GM12878 (cell line): ENCODE measurements at regions not wholly inside any gene's neighbourhood (a gene's known extent, or its start where the extent isn't known, plus 50 kb on each side); places are given as distances from the start of the nearest gene placed in this dataset.
A peak's percentile ranks its signal among the peaks of the same experiment; 100 is the strongest.

ENCODE experiments used
- ATAC-seq: fragments of 200-7000 bp; cut with Tn5 transposase; 3 replicates; pipeline ENCODE4 v1.9.1; 2020; ENCODE audit warnings: mild to moderate bottlenecking, moderate library complexity
- BruUV-seq: library from RNA; stranded (reverse); fragments of 400-500 nt; replicated peaks from 2 replicates; lab custom pipeline; 2021; lab: Mats Ljungman, UMichigan
- CTCF ChIA-PET: fragments of 300-600 bp; sonication (Branson Sonifier 250); formaldehyde crosslinking; extraction: SDS; loops from one replicate; lab custom pipeline; 2021; ENCODE audit warnings: inconsistent platforms; lab: Yijun Ruan, JAX
- POLR2A ChIA-PET: fragments of 350-600 bp; formaldehyde crosslinking; extraction: SDS; loops from one replicate; lab custom pipeline; 2021; ENCODE audit warnings: inconsistent platforms; lab: Charles Lee
- RAD21 ChIA-PET: fragments of 300-600 bp; sonication (Branson Sonifier 250); formaldehyde crosslinking; loops from one replicate; lab custom pipeline; 2023; ENCODE audit warnings: antibody characterized with exemption; ENCODE audit not compliant: unreplicated experiment; lab: Charles Lee
- SMC1A ChIA-PET: fragments of 300-600 bp; sonication (Branson Sonifier 250); formaldehyde crosslinking; loops from one replicate; lab custom pipeline; 2023; ENCODE audit not compliant: unreplicated experiment, uncharacterized antibody; lab: Charles Lee
- DNase-seq: peaks from one replicate; pipeline ENCODE4 v3.0.0-alpha.2; 2011; ENCODE audit warnings: low read depth, low spot score
- FAIRE-seq: peaks from 3 replicates; lab custom pipeline; 2011; peaks lifted over from hg19 to GRCh38; lab: Jason Lieb, UNC
- H2AFZ ChIP-seq: 2 replicates; pipeline ENCODE4 v1.6.0; 2011; ENCODE audit warnings: low read depth, low read length, control low read depth; ENCODE audit not compliant: control insufficient read depth
- H3K27ac ChIP-seq: 2 replicates; pipeline ENCODE4 v1.5.1; 2011; ENCODE audit warnings: control low read depth; ENCODE audit not compliant: control insufficient read depth, insufficient read depth
- H3K27me3 ChIP-seq, 2 experiments: replicated peaks in 1 of 2; 2 replicates each; pipeline versions ENCODE4 v1.6.0 to v1.6.1; 2011; ENCODE audit warnings: low read length in 1 of 2; ENCODE audit not compliant: control insufficient read depth in 2 of 2, insufficient read depth in 2 of 2
- H3K36me3 ChIP-seq, 2 experiments: 2 replicates each; pipeline ENCODE4 v1.5.1; 2011; ENCODE audit warnings: low read length in 1 of 2; ENCODE audit not compliant: control insufficient read depth in 2 of 2, insufficient read depth in 2 of 2
- H3K4me1 ChIP-seq: 2 replicates; pipeline ENCODE4 v1.6.1; 2011; ENCODE audit warnings: mild to moderate bottlenecking, low read length, moderate library complexity, mixed read lengths; ENCODE audit not compliant: control insufficient read depth, insufficient read depth
- H3K4me2 ChIP-seq: 2 replicates; pipeline ENCODE4 v1.6.0; 2011; ENCODE audit warnings: control low read depth; ENCODE audit not compliant: control insufficient read depth, insufficient read depth
- H3K4me3 ChIP-seq: fragments of 200-600 bp; sonication (generic); 2 replicates; pipeline ENCODE4 v1.5.1; 2016
- H3K79me2 ChIP-seq: 2 replicates; pipeline ENCODE4 v1.6.0; 2011; ENCODE audit warnings: low read length; ENCODE audit not compliant: control insufficient read depth, insufficient read depth
- H3K9ac ChIP-seq: 2 replicates; pipeline ENCODE4 v1.8.0; 2011; ENCODE audit warnings: low read length, control low read depth, mixed read lengths; ENCODE audit not compliant: control insufficient read depth, insufficient read depth
- H3K9me3 ChIP-seq: replicated peaks from 3 replicates; pipeline ENCODE4 v1.5.1; 2011; ENCODE audit warnings: mild to moderate bottlenecking, low read length; ENCODE audit not compliant: control insufficient read depth, insufficient read depth
- H4K20me1 ChIP-seq: 2 replicates; pipeline ENCODE4 v1.6.0; 2011; ENCODE audit not compliant: control insufficient read depth, insufficient read depth
- EGR1 ChIP-seq, 2 experiments: IDR thresholded peaks; 1 replicate in 1 of 2; 2 replicates in 1 of 2; pipeline ENCODE4 v1.6.1; 2011 to 2012; ENCODE audit warnings: low read depth in 2 of 2, low read length in 2 of 2, borderline replicate concordance in 1 of 2, mild to moderate bottlenecking in 1 of 2, moderate library complexity in 1 of 2
- KLF5 ChIP-seq: fragments of 450-650 bp; IDR thresholded peaks from 2 replicates; pipeline ENCODE4 v1.6.1; 2014; ENCODE audit warnings: mild to moderate bottlenecking; ENCODE audit not compliant: partially characterized antibody
- PAX5 ChIP-seq: IDR thresholded peaks from 2 replicates; pipeline ENCODE4 v1.6.1; 2011; ENCODE audit warnings: low read depth, low read length, borderline replicate concordance
- RAD51 ChIP-seq: fragments of 450-650 bp; IDR thresholded peaks from 2 replicates; pipeline ENCODE4 v1.6.1; 2016; ENCODE audit warnings: moderate library complexity, mild to moderate bottlenecking, inconsistent platforms
- SMARCA5 ChIP-seq: fragments of 450-650 bp; IDR thresholded peaks from 2 replicates; pipeline ENCODE4 v1.6.1; 2017; ENCODE audit warnings: mild to moderate bottlenecking
- ZBED1 ChIP-seq: IDR thresholded peaks from 2 replicates; pipeline ENCODE4 v1.6.1; 2016; ENCODE audit warnings: borderline replicate concordance
- WGBS: methylation state at CpG from one replicate; pipeline ENCODE4 v1.1.6; 2016; ENCODE audit warnings: low lambda C conversion rate; ENCODE audit not compliant: insufficient replicate concordance, insufficient coverage; ENCODE audit errors: missing lambda C conversion rate; 5-methylcytosine and 5-hydroxymethylcytosine counted together
- in situ Hi-C: fragments of 300-500 bp; cut with MboI; formaldehyde crosslinking; loops from 9 replicates; pipeline ENCODE4 v1.14.3; 2018; ENCODE audit warnings: mixed read lengths
- intact Hi-C: fragments of 100-400 bp; cut with micrococcal nuclease; formaldehyde crosslinking; loops from one replicate; pipeline ENCODE4 v1.14.2; 2022; ENCODE audit not compliant: unreplicated experiment
- TF ChIP-seq, protein P1 (sequence below): IDR thresholded peaks from 2 replicates; pipeline ENCODE4 v1.6.1; 2012; ENCODE audit warnings: improper control_type of control experiment, low read depth, low read length; ENCODE audit not compliant: insufficient replicate concordance
- TF ChIP-seq, protein P2 (sequence below): IDR thresholded peaks from 2 replicates; pipeline ENCODE4 v1.6.1; 2011; ENCODE audit warnings: low read depth, mild to moderate bottlenecking, low read length, moderate library complexity, borderline replicate concordance; ENCODE audit errors: extremely low read depth

DNA sequence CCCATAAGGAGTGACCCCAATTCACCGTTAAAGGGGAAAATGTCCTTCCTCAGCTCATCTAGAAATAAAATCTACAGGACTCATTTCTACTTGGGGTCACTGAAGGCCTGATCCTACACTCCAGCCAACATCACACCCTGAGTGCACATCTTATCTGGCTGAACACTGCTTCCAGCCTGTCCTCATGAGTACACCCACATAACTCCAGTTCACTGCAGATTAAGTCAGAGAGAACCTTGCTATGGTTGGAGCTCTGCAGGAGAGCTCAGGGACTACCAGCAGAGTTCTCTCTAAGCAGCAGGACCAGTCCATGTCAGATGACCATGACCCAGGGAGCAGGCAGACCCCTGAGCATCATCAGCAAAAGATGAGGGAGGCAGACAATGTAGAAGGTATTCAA lies 126.9 kb upstream of the MAP3K1 start (continued):
- TF ChIP-seq, protein P1, sequence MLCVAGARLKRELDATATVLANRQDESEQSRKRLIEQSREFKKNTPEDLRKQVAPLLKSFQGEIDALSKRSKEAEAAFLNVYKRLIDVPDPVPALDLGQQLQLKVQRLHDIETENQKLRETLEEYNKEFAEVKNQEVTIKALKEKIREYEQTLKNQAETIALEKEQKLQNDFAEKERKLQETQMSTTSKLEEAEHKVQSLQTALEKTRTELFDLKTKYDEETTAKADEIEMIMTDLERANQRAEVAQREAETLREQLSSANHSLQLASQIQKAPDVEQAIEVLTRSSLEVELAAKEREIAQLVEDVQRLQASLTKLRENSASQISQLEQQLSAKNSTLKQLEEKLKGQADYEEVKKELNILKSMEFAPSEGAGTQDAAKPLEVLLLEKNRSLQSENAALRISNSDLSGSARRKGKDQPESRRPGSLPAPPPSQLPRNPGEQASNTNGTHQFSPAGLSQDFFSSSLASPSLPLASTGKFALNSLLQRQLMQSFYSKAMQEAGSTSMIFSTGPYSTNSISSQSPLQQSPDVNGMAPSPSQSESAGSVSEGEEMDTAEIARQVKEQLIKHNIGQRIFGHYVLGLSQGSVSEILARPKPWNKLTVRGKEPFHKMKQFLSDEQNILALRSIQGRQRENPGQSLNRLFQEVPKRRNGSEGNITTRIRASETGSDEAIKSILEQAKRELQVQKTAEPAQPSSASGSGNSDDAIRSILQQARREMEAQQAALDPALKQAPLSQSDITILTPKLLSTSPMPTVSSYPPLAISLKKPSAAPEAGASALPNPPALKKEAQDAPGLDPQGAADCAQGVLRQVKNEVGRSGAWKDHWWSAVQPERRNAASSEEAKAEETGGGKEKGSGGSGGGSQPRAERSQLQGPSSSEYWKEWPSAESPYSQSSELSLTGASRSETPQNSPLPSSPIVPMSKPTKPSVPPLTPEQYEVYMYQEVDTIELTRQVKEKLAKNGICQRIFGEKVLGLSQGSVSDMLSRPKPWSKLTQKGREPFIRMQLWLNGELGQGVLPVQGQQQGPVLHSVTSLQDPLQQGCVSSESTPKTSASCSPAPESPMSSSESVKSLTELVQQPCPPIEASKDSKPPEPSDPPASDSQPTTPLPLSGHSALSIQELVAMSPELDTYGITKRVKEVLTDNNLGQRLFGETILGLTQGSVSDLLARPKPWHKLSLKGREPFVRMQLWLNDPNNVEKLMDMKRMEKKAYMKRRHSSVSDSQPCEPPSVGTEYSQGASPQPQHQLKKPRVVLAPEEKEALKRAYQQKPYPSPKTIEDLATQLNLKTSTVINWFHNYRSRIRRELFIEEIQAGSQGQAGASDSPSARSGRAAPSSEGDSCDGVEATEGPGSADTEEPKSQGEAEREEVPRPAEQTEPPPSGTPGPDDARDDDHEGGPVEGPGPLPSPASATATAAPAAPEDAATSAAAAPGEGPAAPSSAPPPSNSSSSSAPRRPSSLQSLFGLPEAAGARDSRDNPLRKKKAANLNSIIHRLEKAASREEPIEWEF = no peak

DNA sequence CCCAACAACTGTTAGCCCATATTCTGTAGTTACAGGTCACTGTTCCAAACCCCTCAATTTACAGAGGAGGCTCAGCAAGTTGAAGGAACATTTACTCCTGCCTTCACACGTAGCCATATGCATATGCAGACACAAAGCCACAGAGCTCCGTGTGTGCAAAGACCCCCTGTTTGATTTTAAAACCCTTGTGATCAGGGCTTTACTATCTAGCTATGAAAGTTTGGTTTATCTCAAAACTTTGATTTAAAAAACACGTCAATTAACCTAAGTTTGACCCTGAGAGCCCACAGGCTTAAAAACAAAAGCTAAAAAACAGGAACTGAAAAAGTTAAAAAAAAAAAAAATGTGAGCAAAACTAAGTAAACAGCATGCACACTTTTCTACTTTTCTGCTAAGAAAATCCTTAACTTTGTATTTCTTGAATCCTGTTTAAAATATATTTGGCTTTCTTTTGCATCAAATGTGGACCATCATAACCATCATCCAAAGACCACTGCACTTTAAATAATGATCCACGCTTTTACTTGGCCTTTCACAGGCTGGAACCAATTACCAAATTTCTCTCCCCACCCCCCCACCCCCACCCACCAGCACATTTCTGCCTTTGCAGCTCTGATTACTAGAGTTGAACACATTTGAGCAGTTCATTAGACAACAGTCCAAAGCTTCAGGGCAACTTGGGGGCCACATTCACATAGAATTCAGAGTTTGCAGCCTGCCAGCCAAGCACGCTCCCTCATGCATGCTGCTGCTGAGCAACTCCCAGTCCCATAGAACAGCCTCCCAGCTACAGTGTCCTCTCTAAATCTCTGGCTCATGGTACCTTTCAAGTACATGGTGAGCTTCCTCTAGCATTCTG lies 128.8 kb upstream of the MAP3K1 start:
- H3K27me3 ChIP-seq = no peaks in the 10 kb centered on the region
- ChIA-PET POLR2A (interaction anchor here (0.7 to 3.5 kb wide), 7 partner anchors 10 to 1802 kb away, joined by 3 to 34 read pairs (median 4); no protein-coding TSS in a partner anchor), RAD21 (interaction anchor here (0.7 to 3.8 kb wide), 29 partner anchors 8 to 692 kb away, joined by 3 to 96 read pairs (median 3); no protein-coding TSS in a partner anchor), CTCF (interaction anchor here (0.6 to 2.9 kb wide), 10 partner anchors 10 to 415 kb away, joined by 3 to 20 read pairs (median 4); no protein-coding TSS in a partner anchor), SMC1A (interaction anchor here (0.6 to 6.1 kb wide), 22 partner anchors 10 to 380 kb away, joined by 3 to 84 read pairs (median 4); no protein-coding TSS in a partner anchor)
- peak overlapping the region; percentile 35 for H2AFZ ChIP-seq
- peak overlapping the region; percentile 67 for H3K4me2 ChIP-seq
- H3K36me3 ChIP-seq = no peaks in the 10 kb centered on the region
- DNase-seq = peak; percentile 46
- H3K9ac ChIP-seq = no peak overlapping the region
- H4K20me1 ChIP-seq = no peaks in the 10 kb centered on the region
- H3K79me2 ChIP-seq = no peaks in the 10 kb centered on the region
- in situ Hi-C loops = no loop called here
- H3K9me3 ChIP-seq = no peaks in the 10 kb centered on the region
- H3K4me1 ChIP-seq = peaks cover 24% of the 10 kb centered on the region
- peak; percentile 87 for ATAC-seq
- BruUV-seq = no TSS peak
- intact Hi-C loops = loop anchor here (1.0 to 10.0 kb wide), 2 partner anchors 16 to 412 kb away; no protein-coding TSS in a partner anchor
- 9% methylated on average over 5 of the region's 5 CpGs for WGBS
- peak; percentile 41 for FAIRE-seq
- peak overlapping the region; percentile 35; the same call in 1 of the 2 replicates for H3K4me3 ChIP-seq
- peak overlapping the region; percentile 68 for H3K27ac ChIP-seq
- TF ChIP-seq, protein P1 = no peak
- TF ChIP-seq RAD51 (no peak), ZBED1 (no peak), PAX5 (0 out of 2 replicates have a peak, but pooled peaks have one; percentile 34), EGR1 (IDR thresholded peaks at IDR 0.05; ENCODE audit: borderline replicate concordance in 1 of 2, low read depth in 2 of 2, low read length in 2 of 2) (no peak), KLF5 (no peak), SMARCA5 (0 out of 2 replicates have a peak, but pooled peaks have one; percentile 19)
- TF ChIP-seq, protein P2, sequence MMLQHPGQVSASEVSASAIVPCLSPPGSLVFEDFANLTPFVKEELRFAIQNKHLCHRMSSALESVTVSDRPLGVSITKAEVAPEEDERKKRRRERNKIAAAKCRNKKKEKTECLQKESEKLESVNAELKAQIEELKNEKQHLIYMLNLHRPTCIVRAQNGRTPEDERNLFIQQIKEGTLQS = no peak
